DMS 273 (cell line): ENCODE measurements at regions not wholly inside any gene's neighbourhood (a gene's known extent, or its start where the extent isn't known, plus 50 kb on each side); places are given as distances from the start of the nearest gene placed in this dataset.

Experiments used
- DNase-seq: peaks from one replicate; lab custom pipeline; 2025; ENCODE audit not compliant: unreplicated experiment; lab: John Stamatoyannopoulos, UW

DNA sequence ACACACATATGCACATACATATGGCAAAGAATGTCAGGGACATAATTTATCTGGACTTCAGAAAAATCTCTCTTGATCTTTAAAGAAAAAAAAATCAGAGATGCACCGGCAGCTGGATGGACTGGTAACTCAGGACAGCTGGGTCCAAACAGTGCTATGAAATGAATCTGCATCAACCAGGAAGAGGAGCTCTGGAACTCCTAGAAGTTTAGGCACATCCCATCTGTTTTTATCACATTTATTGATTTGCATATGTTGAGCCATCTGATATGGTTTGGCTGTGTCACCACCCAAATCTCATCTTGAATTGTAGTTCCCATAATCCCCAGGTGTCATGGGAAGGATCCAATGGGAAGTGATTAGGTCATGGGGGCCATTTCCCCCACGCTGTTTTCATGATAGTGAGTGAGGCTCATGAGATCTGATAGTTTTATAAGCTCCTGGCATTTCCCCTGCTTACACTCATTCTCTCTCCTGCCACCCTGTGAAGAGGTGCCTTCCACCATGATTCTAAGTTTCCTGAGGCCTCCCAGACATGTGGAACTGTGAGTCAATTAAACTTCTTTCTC is 87.7 kb upstream of the AKIP1 start:
- peak; percentile 10 for DNase-seq

DNA sequence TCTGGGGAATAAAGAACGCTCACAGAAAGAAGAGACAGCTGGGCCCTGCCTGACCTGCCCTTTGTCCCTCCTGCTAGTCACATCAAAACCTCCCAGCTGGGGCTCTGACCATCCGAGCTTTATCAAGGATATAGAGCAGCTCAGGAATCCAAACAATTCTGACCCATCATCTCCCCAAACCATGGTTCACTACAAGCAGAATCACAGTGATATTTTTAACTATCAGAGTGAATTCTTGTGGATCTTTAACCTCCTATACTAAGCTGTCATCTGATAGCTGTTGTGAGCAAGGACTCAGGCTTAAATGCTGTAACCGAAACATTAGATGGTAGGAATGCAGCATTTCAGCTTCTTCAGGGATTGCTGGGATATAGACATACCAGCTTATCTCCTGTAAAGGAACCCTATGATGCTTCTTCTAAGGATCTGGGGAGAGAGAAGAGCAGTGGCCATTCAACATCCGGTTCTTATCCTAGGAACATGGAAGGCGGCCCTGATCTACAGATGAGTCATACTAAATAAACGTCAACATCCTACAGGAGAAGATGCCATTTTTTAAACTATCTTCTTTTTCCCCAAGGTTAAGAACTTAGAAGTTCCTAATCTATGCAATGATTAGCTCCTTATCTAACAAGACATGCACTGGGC is 84.7 kb upstream of the AKIP1 start:
- no peak for DNase-seq

DNA sequence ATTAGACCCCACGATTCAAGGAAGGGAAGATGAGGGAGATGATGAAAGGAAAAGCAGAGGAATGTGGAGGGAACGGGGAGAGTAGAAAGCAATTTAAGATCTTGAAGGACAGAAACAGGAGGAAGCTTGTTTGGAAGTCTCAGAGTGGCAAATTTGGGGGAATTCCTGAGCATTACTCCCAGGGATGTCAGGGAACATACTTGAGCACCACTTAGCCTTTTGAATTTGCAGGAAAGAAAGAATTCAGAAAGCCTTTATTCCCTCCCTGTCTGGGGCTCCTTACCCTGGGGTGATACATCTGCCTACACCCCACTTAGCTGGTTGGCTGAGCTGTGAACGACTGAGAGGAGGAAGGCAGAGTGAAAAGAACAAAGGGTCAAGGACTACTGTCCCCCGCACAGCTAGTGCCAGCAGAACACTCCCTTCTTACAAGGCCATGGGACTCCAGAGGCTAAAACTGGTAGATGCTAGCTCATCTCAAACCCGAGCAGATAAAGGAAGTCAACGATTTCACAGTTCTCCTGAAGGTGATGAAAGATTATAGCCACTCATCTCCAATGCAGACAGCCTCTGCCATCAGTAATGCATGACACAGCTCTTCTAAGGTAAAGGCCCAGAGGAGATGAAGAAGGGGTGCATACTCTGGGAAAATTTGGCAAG is 84.0 kb upstream of the AKIP1 start:
- DNase-seq: no peak

DNA sequence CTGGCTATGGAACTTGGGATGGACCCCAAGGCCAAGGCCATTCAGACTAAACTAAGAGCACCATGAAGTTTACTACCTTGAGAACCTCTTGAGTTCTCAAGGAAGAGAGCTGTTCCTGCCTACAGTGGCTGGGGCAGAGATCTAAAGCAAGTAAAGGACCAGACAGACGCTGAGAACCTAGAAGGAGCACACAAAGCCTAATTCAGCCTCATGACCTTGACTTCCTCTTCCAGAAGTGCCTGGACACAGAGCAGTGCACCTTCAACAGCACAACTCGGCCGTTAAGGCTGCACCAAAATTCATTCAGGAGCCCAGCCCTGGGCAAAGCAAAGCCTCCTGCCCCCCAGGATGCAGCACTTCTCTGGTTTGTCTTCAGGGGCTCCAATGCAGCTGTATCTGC is 82.9 kb upstream of the AKIP1 start:
- DNase-seq: no peak

DNA sequence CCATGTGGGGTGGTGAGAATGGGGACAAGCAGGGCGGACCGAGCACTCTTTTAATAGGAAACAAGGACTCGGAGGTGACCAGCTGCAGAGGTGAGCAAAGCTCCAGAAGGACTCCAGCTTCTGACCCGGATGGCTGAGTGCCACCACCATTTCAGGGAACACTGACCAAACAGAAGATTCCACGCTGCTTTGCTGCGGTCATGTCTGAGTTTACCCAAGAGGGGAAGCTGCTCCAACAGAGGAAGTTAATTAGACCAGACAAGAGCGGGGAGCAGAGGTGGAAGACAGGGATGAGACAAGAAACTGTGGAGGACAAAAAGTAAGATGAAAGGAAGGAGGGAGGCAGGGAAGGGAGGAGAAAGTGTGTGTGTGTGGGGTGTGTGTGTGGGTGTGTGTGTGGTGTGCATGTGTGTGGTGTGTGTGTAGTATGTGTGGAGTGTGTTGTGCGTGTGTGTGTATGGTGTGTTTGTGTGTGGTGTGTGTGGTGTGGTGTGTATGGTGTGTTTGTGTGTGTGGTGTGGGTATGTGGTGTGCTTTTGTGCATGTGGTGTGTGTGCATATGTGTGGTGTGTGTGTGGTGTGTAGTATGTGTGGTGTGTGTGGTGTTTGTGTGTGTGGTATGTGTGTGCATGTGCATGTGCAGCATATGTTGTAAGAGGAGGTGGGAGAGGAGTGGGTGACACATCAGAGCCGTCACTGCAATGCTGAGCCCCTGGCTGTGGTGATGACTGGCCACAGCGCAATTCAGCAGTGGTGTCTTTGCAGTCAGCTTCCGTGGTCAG is 82.2 kb upstream of the AKIP1 start:
- no peak for DNase-seq

DNA sequence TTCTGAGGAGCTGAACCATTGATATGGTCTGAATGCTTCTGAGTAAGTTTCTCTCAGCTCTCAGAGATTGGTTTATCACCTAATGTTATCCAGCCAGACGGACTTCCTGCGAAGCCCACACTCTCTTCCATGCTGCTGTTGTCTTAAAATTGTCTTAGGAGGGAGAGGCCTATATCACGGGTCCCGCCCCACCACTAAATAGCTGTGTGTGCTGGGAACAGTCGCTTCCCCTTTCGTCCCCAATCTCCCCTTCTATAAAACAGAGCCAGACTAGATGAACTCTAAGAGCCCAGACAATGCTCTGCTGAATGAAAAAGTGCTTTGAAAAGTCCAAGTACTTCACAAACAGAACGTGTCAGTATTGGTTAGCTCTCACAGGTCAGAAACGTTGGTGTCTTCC is 81.4 kb upstream of the AKIP1 start:
- DNase-seq: no peak

DNA sequence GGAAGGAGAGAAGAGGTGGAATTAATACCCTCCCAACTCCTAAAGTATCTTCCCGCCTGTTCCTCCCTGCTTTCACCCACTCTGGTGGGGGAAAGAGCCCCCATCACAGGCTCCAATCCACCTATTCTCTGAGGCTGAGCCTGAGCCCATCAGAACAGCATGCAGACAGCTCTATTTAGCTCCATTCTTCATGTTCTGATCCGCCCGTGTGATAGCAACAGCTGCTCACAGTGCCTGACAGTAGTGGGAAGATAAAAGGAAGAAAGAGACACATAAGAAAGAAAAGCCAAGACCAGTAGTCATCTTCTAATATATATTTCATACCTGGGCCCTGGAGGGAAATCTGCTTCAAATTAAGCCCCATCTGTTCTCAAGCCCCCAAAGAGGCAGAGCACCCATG is 80.3 kb upstream of the AKIP1 start:
- peak; percentile 27 for DNase-seq

DNA sequence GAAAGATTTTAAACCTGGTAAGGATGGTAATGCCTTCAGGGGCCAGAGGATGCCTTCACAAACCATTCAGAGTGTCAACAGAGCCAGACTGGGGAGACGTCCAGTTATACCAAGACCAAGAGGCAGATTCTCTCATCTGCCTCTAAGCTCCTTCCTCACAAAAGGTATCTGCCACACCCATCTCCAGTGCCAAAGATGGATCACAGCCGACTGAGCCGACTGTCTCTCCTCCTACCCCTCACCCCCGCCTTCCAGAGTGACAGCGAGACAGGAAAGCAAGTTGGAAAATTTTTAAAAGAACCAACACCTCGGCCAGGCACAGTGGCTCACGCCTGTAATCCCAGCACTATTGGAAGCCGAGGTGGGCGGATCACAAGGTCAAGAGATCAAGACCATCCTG is 79.1 kb upstream of the AKIP1 start:
- no peak for DNase-seq

DNA sequence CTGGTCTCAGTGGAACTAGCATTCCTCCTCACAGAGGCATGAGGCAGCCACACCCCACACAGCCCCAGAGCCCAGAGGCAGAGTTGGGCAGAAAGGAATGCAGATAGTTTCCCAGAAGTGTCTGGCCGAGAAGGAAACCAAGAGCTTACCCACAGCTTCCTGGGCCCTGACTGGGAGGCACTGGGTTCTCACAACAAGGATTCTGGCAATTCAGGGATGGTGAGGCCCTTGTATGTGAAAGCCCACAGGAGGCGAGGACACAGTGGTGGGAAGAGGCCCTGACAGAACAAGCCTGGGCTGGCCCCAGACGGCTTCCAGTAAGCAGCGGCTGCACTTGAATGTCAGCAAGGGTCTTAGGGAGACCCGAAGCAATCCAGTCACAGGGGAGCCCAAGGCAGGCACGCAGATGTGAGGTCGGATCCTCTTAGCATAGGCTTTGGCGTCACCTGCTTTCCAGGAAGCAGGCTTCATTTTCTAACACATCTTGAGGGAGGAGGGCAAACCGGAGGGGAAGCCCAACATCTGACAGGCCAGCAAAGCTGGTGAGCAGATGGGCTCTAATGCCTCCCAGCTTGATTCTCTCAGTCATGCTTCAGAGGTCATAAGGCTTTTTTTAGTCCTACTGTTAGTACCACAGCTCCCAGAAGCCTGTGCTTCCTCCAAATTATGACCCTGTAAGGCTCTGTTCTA is 78.3 kb upstream of the AKIP1 start:
- DNase-seq: peak; percentile 91

DNA sequence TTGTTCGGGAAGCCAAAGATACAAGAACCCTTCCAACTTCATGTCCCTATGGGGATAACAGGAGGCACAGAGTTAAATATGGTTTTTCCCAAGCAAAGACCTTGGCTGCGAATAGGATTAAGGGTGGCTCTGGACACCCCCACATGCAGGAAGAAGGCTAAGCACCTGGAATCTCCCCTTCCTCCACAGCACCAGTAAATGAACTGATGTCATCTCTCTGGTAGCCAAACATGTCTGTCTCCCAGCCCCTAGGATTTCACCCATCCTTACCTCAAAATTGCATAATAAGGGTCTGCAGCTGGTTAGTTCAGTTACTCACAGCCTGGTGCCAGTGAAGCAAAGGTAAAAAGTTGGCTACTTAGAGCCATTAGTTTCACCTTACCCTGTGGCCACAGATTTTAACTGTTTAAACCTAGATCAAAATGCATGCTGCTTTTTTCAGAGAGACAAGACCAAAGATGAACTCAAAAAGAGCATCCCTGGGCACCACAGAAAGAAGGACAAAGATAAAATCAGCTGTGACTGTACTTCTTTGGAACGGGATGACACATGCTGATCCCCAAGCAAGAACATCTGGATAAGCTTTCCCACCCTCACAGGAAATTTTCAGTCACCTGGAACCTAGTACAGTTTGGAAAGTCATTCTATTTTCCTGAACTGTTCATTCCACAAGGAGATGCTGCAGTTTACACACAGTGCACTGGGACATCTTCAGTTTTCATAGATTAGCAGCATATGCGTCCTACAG is 77.2 kb upstream of the AKIP1 start:
- DNase-seq: peak; percentile 35

DNA sequence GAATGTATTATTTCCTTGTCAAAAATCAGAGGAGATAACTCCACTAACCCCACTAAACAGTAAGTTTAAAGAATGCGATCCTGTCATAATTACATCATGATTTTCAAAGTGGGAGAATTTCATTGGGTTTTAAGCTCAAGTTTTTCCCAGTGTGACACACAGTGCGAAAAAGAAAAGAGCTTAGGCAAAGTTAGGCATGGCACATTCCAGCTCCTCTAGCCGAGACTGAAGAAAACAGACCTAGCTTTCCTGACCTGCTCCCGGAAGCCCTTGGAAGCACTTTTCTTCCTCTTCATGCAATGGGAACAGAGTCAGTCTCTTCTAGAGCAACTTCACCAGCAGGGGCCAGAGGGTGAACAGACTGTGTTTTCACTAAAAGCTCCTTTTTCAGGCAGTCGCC is 76.6 kb upstream of the AKIP1 start:
- DNase-seq: peak; percentile 15

DNA sequence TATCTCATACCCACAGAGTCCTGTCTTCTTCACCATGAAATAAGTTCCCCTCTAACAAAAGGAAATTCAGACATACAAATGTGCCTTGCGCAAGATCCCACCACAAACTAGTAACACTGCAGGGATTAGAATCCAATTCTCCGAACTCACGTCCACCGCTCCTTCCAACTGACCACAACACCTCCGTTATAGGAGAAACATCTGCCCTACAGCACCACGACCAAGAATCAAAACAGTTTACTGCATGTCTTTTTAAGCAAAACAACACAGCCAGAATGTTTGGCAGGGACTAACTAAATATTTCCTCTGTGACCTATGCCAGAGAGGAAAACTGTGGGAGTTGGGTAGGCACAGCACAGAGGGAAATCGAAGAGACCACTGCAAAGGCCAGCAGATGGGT is 72.7 kb upstream of the AKIP1 start:
- no peak for DNase-seq

DNA sequence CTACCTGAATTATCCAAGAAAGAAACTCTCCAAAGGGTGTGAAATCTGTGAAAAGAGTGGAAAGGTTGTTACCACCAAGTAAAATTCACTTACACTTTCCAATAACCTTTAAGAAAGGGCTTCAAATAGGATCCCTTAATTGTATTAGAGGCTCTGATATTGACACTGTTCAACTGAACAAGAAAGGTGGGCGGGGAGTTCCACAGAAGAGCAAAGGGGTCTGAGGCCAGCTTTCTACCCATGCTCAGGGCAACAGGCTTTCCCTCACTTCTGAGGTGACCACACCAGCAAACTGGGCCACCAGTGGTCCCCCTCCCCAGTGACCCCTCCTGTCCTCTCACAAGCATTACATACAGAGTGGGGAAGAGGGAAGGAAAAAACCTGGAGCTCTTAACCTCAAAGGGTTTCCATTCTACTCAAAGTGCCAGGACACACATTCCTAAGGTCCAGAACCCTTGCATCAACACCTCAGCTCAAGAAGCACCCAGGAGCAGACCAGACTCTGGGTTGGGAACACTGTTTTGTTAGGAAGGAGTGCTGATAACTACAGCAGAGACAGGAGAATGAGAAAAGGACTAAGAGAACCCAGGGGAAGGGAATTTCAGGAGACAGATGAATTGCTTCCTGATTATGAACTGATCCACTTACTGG is 71.6 kb upstream of the AKIP1 start:
- no peak for DNase-seq

DNA sequence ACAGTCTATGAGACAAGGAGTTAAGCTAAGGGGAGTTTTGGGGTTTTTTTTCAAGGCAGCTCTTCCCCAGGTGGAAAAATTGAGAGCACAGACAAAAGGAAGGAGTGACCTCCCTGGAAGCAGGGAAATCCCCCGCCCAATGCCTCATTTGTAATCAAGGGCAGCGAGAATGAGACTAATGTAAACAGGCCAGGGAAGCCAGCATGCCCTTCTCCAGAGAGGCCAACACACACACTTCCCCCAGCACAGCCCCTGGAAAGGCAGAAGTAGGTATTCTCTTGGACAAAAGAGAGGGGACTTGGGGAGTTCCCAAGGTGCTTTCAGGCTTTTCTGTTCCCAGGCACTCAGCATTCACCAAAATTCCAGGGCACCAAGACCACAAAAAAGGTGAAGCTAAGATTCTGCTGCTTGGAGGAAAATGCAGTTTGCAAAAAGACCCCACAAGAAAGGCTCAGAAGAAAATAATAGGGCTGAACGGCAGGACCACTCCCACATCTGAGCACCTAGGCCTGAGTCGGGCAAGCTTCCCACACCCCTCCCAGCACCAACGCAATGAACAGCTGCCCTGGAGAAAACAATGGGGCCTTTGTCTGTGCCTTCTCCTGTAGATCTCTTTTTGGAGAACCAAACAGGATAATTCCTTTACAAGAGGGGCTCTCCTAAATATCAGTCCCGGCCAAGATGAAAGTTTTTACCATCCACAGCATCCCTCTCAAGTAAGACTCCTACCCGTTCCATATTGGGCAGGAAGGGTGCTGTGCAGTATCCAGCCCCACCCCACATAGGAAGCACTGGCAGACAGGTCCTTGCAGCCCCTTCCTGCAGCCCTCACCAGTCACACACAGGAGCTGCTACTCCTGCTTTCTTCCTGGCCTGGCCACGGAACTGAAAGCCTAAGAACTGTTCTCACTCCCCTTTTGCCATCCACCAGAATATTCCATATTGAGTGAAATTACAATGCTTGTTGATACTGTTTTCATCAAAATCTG is 70.7 kb upstream of the AKIP1 start:
- DNase-seq: no peak

DNA sequence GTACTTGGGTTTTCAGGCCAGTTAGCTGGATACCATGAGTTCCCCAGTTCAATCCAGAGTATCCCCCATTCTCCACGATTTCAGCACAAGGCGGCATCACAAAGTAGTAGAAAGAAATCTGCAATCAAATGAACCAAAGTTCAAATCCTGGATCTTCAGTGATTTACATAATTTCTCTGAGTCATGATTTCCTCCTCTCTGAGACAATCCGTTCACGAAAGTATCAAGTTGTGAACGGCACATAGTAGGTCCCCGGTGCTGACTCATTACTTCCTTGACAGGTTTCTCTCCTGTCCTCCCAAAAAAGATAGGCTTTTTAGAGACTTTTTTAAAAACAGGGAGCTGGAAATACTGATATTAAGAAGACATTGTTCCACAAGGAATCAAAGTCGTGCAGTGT is 69.1 kb upstream of the AKIP1 start:
- DNase-seq: no peak

DNA sequence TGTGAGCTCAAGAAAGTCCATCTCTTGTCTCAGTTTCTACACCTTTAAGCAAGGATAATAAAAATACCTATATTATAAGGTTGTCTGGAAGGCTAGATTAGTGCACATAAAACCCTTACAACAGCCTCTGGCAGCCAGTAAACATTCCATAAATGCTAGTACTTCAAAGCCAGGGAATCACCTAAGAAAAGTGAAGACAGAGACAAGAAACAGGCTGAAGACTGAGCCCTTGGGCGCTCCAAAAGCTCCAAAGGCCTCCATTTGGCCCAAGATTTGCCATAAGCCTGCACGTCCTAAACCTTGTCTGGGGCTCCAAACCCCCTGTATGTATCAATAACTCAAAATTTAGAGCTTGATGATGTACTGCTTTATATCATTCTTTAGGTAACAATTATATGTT is 52.2 kb upstream of the AKIP1 start:
- no peak for DNase-seq
